CD4-positive, alpha-beta T cell treated with Interleukin-21 for 1 hour (primary cell): ENCODE measurements at regions not wholly inside any gene's neighbourhood (a gene's known extent, or its start where the extent isn't known, plus 50 kb on each side); places are given as distances from the start of the nearest gene placed in this dataset.
"Not testable (repeated sequence)": the region's sequence is repeated elsewhere in the genome, so short reads cannot be mapped to it uniquely, and the experiment has no call there.

Source experiments
- DNase-seq: peaks from one replicate; pipeline ENCODE4 v3.0.0-alpha.2; 2020

DNA sequence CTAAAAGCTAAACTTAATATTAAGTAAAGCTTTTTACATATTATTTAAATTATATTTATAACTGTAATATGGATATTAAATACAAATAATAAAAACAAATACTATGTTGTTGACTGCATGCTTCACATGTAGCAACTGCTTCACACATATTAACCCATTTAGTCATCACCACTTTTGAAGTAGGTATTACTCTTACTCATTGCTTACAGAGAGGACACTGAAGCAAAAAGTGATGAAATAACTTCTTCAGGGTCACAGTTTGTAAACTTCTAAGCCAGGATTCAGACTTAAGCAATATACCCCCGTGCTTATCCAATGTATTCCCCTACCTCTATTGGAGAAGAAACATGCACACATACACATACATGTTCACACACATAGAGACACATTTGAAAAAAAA, 166.6 kb downstream of the DKK2 start:
- DNase-seq, result no peak

GRCh38 chr4:106868381-106869035, 167.6 kb downstream of the DKK2 start:
- DNase-seq, result no peak

DNA sequence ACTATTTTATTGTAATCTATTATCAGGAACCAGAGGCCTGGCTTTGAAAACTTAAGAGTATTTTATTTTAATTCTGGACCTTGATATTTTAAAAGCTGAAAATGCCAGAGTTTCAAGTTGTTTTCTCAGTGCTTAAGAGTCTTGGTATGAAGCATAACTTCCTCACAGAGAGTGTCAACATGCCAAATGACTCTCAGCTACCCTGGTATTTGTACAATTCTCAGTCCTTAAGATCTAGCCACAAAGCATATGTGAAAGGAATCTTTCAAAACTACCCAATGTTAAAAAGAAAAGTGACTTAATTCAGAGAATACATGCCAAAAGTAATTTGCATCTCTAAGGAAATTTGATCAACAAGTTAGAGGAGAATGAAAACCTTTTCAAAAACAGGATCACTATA, 171.9 kb downstream of the DKK2 start:
- DNase-seq, result no peak

DNA sequence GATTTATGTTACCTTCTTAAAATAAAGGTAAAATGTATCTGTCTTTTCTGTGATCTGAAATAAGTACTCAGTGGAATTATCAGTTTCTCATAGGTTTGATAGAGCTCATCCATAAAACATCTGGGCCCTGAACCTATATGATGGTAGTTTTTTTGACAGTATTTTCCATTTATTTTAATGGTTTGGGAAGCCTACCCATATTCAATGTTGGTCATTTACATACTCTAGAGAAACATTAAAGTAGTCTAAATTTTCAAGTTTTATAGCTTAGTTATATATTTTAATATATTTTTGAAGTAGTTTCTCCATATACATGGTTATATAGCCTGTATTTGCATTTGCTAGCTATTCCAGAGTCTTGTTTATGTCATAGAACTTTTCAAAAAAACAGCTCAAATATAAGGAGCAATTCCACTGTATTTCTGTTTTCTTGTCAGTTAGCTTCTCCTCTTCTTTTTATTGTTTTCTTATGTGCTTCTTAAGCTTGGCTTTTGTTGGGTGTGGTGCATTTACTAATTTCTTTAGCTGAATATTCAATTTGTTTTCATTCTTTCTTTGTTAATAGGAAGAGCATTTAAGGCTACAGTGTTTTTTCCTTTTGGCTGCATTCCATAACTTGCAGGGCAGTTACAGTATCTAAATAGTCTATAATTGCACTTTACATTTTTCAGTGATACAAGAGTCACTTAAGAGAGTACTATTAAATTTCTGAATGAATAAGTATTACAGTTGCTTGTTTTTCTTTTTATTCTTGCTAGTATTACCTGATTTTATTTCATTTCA, 181.4 kb downstream of the DKK2 start:
- DNase-seq, result no peak

- no peak for DNase-seq
Measured at GRCh38 chr4:106852426-106852825, 183.7 kb downstream of the DKK2 start.

GRCh38 chr4:106851726-106852125, 184.4 kb downstream of the DKK2 start:
- no peak for DNase-seq

GRCh38 chr4:106850691-106851090, 185.4 kb downstream of the DKK2 start:
- DNase-seq, result no peak

- no peak for DNase-seq
Measured at GRCh38 chr4:106835919-106836318, 200.2 kb downstream of the DKK2 start.

- no peak for DNase-seq
Measured at GRCh38 chr4:106830879-106831278, 205.2 kb downstream of the DKK2 start.

GRCh38 chr4:106818764-106819163, 217.3 kb downstream of the DKK2 start:
- DNase-seq, result no peak

DNA sequence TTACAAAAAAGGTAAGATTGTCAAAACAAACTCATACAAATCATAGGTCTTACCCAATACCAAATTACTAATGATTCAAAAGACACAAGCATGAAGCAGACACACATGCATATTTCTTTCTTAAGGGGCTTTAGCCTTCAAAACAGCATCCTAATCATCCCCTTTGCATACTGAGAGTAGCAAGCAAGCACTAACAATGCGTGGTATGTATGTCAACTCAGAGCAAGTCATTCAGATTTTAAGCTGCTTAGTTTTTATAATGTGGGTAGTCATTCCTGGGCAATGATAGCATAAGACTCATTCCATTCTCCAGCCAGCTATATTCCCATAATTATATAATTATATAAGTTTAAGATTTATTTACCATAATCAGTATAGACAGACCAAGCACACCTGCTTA, 219.6 kb downstream of the DKK2 start:
- DNase-seq, result no peak

GRCh38 chr4:106810122-106810521, 226.0 kb downstream of the DKK2 start:
- no peak for DNase-seq

DNA sequence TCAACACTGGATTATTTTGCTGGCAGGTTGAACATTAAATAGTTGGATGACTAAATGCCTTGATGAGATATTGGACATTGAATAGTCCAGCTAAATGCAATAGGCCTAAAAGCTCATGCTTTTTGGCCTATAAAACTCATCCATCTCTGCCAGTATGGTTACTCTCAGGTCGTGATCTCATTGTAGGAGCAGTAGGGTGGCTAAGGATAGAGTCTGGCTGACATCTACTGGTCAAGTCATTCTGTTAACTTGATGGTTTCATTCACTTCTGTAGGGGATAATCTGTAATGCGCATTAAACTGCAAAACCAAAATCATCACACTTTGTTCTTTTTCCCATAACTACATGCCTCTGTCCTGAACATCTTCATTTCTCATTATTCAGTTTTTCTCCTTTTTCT, 227.0 kb downstream of the DKK2 start:
- no peak for DNase-seq

DNA sequence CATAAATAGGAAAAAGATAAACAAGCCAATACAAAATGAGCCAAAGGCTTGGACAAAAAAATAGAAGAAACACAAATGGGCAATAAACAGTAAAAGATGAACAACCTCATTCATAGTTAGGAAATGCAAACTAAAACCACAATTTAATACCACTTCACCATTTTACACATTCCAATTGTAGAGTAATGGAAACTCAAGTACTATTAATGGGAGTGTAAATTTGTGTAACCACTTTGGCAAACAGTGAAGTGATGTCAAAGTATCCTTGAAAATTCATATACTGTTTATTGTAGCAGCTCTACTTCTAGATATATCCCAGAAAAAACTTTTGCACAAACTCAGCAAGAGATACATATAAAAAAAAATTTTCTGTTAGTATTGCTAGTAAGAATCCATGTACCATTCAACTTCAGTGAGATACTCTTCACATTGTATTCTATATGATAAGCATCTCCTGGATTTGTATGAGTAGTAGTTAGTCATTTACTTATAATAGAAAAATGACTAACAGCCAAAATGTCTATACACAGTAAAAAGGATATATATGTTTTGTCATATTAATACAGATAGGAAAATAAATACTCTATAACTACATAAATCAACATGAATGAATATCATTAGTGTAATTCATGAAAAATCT, 229.8 kb downstream of the DKK2 start:
- no peak for DNase-seq

- DNase-seq, result no peak
Measured at GRCh38 chr4:106803083-106803482, 233.0 kb downstream of the DKK2 start.

DNA sequence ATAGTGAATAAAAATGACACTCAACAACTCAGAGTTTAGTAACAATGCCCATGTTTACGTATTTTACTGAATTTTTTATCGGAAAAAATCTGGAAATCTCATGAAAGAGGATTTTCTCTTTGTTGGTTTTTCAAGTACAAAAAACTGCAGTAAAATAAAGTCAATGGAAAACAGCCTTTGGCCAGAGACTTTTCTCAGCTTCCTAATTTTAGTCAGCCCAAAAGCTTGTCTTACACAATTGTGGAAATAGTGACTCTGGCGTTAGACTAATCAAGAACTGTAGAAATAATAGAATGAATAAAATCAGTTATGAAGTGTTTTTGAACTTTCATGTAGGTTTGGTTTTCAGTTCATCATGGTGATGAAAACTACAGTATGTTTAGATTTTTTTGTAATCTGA, 234.7 kb downstream of the DKK2 start:
- no peak for DNase-seq

DNA sequence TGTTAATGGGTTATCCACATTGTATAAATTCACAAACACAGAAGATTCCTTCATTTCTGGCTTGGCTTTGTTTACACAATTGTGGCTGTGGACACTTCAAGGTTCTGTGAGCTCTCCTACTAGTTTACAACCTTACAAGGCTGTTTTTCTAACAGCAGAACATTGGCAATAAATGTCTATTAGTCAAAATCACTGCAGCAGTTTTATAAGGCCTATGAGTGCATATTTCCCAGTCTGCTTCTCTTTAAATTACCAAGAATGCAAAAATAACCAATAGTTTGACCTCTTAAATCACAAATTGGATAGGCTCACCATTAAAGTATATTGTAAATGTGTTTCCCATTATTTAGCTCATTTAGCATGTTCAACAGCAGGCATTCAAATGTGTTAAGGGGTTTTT, 239.2 kb downstream of the DKK2 start:
- no peak for DNase-seq

DNA sequence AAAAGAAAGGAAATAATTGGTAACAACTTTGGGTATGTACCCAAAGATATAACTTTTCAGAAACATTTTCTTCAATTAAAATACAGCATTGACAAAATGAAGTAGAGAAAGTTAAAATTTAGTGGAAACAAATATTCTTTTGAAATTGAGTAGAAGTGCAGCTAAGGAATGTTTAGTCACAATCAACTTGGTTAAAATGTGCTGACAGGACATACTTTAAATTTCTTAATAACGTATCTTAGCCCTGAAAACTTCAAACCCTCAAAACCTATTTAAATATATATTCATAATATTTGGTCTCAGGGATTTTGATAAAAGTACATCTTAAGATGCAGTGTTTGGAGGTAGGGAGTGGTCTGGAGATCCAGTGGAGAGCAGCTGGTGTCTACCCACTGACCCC, 240.8 kb downstream of the DKK2 start:
- DNase-seq, result no peak

DNA sequence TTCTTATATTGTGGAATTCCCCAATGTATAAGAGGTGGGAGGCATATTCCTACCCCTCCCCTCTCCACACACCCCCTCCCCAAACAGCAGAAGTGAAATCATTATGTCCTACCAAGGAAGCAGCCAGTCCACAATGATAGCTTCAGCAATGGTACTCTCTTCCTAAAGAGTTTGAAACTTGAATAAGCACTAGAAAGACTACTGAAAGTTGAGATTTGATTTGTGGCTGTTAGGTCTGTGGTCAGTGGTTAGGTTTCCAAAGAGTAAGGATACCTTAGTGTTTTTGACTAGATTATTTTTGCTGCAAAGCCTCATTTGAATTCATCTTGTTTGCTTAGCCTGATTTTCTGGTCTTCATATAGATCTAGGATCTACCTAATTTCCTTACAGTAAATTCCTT, 242.2 kb downstream of the DKK2 start:
- no peak for DNase-seq

- no peak for DNase-seq
Measured at GRCh38 chr4:106775636-106776035, 260.5 kb downstream of the DKK2 start.

GRCh38 chr4:106774055-106774454, 262.1 kb downstream of the DKK2 start:
- DNase-seq, result not testable (repeated sequence)

DNA sequence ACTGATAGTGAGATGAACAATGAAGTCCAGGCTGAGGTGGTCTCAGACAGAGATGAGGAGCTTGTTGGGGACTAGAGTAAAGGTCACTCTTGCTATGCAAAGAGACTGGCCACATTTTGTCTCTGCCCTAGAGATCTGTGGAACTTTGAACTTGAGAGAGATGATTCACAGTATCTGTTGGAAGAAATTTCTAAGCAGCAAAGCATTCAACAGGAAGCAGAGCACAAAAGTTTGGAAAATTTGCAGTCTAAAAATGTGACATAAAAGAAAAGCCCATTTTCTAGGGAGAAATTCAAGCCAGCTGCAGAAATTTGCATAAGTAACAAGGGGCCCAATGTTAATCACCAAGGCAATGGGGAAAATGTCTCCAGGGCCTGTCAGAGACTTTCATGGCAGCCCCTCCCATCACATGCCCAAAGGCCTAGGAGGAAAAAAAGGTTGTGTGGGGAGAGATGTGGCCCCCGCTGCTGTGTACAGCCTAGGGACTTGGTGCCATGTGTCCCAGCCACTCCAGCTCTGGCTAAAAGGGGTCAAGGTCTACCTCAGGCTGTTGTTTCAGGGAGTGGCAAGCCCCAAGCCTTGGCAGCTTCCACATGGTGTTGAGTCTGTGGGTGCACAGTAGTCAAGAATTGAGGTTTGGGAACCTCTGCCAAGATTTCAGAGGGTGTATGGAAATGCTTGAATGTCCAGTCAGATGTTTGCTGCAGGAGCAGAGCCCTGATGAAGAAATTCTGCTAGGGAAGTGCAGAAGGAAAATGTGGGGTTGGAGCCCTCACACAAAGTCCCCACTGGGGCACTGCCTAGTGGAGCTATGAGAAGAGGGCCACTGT, 262.8 kb downstream of the DKK2 start:
- no peak for DNase-seq

GRCh38 chr4:106767991-106768390, 268.1 kb downstream of the DKK2 start:
- no peak for DNase-seq
